Posterior cingulate gyrus (tissue), 11 donors: ENCODE measurements at regions not wholly inside any gene's neighbourhood (a gene's known extent, or its start where the extent isn't known, plus 50 kb on each side); places are given as distances from the start of the nearest gene placed in this dataset.

Experiments used
- DNase-seq, 10 donors: peaks; one replicate each; pipeline versions ENCODE4 v3.0.0 to v3.0.0-alpha.2; 2020 to 2021; ENCODE audit warnings: mixed read lengths in 3 of 10
- intact Hi-C: fragments of 100-400 bp; cut with DNase I; formaldehyde crosslinking; loops from one replicate; pipeline ENCODE4 v1.15.1; 2023

DNA sequence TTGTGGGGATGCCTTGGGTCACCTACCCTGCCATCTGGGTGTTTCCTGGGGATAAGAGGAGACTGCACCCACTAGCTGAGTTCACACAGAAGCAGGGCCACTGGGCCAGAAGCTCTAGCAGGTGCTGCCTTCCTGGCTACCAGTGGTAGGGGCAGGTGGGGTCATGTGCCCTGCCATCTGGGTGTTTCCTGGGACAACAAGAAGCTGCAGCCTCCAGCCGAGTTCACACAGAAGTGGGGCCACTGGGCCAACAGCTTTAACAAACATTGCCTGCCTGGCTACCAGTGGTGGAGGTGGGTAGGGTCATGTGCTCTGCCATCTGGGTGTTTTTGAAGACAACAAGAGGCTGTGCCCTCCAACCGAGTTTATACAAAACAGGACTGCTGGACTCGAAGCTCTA lies 282.2 kb upstream of the SYT4 start:
- DNase-seq = peak in 1 of 10 donors; percentile 80
- intact Hi-C loops = no loop called here

DNA sequence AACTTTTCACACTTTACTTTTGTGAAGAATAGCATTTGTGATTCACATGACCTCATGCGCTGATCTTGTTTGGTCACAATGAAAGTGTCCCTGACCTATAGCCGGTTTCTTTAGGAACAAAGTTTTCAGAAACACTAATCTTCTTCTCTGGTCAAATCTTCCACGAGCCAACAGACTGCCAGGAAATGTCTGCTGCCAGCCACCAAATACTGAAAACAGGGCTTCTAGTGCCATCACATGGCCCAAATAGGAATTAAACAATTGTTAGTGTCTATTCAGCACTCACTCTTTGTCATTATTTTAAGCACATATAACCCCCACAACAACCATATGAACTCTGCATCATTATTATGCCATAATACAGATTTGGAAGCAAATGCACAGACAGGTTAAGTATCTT lies 286.5 kb upstream of the SYT4 start:
- peak in 2 of 10 donors; percentile 12 to 80 for DNase-seq
- intact Hi-C loops = loop anchor here (10.0 kb wide), 2 partner anchors 969 to 1509 kb away; no protein-coding TSS in a partner anchor

DNA sequence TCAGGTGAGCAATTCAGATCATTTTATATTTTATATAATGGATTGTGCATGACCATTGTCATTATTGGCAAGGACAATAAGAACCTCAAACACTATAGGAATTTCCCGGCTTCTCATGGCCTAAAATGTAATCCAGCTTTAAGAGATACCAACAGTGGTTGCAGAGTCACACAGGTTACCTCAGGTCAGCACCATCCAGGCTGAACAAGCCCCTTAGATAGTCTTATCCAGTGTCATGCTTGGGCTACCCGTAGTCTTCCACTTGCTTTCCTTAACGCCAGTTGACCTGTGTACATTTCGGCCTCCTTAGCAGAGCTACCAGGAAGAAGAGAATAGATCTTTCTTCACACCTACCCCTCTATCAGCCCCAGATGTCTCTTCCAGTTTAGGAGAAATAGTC lies 293.3 kb upstream of the SYT4 start:
- no peak for DNase-seq
- intact Hi-C loops = loop anchor here (2.0 kb wide), 1 partner anchor 16 kb away; no protein-coding TSS in a partner anchor

DNA sequence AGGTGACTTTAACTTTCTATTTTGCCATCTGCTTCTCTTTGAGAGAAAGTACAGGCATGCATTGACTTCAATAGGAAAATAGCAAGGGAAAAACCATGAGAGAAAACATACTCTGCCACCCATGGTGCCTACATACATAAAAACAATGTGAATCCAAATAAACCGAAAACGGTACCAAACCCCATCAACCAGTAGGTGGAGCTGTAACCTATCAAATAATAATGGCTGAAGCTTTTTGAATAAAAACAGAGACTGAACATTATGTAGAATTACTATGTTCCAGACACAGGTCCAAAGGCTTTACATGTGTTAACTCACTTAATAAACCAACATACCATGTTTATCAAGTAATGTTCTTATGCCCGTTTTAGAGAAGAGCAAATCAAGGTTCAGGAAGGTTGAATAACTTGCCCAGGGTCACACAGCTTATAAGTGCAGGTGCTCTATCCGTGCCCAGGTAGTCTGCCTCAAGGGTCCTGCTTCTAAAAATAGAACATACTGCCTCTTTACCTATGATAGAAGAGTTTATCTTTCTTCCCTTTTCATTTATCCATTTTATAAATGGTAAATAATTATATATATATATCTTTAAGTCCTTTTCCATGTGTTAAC lies 293.9 kb upstream of the SYT4 start:
- intact Hi-C loops = loop anchor here (2.0 kb wide), 1 partner anchor 16 kb away; no protein-coding TSS in a partner anchor
- DNase-seq = no peak

- no peak for DNase-seq
- intact Hi-C loops = no loop called here
These were observed 294.9 kb upstream of the SYT4 start for GRCh38 chr18:43572163-43572562.

DNA sequence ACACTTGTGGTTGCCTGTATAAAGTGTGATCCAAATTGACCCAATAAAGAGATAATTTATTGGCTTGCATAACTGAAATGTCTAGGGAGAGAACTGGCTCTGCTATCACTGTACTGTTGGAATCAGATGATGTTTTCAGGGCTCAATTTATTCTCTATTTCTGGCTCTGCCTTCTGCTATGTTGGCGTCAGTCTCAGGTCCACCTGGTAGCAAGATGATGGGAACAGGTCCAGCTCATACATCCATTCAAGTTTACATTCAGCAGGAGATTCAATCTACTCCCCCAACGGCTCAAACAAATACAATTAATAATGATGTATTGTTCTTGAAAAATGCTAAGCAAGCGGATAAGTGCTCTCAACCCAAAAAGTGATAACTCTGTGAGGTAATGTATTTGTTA lies 297.7 kb upstream of the SYT4 start:
- intact Hi-C loops = no loop called here
- DNase-seq = no peak

GRCh38 chr18:43578211-43578610 lies 300.9 kb upstream of the SYT4 start:
- DNase-seq = no peak
- intact Hi-C loops = no loop called here

DNA sequence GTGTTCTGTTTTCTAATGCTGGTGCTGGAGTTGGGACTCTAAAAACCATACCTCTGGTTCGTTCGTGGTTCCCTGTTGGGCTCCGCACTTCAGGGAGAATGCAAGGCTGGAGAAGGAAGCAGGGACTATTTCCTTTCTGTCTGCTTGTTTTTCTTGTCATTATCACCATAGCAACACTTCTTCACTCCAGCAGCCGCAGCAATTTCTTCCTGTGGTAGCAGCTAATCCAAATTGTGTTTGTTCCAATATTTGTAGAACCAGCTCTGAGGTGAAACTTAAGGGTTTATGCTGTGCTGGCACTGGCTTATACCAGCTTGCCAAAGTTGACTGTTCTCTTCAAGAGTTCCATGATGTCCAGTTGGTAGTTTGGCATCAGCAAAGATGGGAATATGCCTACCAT lies 301.4 kb upstream of the SYT4 start:
- intact Hi-C loops = no loop called here
- no peak for DNase-seq

DNA sequence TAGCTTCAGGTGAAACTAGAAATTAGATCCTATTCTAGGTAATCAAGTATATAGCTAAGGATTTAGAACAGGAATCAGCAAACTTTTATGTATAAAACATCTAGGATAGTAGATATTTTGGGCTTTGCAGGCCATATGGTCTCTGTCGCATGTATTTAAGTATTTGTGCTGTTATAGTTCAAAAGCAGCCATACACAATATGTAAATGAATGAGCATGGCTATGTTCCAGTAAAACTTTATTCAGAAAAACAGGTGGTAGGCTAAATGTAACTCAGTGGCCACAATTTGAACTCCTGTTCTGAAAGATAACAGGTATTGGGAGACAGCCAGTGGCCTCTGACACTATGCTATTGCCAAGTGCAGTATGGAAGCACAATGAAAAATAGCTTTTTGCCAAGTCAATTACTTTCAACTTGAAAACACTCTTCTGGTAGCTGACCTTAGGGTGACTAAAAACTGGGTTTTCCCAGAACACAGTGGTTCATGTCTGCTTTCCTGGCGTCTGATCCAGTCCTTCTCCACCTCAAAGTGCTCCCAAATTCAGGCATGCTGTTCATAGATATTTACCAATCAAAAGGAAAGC lies 304.7 kb upstream of the SYT4 start:
- intact Hi-C loops = no loop called here

GRCh38 chr18:43587538-43588153 lies 310.4 kb upstream of the SYT4 start:
- no peak for DNase-seq
- intact Hi-C loops = loop anchor here (2.0 kb wide), 1 partner anchor 17 kb away; no protein-coding TSS in a partner anchor

More for the DNA sequence above, 304.7 kb upstream of the SYT4 start:
- no peak for DNase-seq

GRCh38 chr18:43588838-43589237 lies 311.5 kb upstream of the SYT4 start:
- DNase-seq = peak in 4 of 10 donors; percentile 5 to 76 (median 50)
- intact Hi-C loops = no loop called here

DNA sequence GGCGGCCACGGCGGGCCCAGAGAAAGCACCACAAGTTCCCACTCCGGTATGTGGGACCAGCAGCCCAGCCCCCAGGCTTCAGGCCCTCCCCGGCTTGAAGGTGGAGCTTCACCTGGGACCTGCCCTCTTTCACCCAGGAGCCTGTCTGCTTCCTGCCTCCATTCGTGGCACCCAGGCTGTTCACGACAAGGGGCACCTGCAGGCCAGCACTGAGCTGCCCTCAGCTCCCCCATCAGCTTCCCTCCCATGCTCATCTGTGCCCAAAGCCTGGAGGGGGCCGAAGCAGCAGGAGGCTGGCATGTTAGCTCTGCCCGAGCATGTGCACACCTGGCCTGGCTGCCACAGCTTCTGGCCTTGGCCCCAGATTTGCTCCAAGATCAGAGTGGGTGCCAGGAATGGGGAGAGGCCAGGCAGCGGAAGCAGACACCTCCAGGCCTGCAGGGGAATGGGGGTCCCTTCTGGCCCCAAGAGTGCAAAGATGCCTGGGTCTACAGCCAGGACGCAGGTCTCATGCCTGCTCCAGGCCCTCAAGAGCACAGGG lies 312.4 kb upstream of the SYT4 start:
- intact Hi-C loops = no loop called here
- DNase-seq = peak in 3 of 10 donors; percentile 59 to 80 (median 67)

DNA sequence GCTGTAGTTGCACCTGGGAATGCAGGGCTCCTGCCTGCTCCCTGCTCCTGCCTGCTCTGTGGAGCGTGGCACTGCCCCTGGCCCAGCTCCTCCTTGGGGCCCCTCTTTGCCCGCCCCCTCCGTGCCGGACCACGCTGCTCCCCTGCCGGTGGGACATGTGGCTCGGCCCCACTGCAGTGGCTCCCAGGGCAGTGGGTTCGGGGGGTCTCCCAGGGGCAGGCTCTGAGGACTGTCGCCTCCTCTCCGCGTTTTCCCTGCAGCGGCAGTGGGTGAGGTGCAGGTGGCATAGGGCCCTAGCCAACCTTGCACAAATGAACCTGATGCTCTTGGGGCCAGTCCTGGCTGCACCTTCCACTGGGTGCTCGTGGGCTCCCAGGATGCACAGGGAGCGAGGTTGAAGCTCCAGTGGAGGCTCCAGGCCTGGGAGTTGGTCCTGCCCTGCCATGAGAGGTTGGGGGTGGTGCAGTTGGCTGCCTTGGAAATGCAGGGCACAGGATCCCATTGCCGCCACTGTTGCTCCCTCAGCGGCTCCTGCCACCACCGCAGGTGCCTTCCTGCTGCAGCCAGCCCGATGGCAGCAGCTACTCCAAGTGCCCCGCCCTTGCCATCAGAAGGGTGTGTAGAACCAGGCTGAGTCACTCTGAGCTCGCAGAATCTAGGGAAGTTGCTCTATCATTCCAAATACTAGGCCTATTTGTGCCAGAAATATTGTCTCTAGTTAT lies 313.1 kb upstream of the SYT4 start:
- peak in 3 of 10 donors; percentile 37 to 81 (median 78) for DNase-seq

DNA sequence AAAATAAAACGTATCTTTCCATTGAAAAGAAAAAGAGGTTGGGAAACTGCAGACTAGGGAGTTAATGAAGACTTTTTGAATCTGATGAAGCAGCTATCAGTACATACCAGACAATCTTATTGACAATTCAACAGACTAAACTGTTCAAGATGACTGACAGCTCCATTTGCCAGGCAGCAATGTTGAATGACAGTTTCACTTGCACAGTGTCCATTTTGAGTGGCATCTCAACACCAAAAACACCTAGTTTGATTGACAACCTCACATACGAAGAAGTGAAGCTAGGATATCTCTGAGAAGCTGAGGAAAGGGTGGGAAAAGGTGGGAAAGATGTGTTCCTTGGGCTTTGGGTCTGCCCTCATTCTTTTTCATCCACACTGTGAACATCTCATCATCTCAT lies 315.0 kb upstream of the SYT4 start:
- no peak for DNase-seq
- intact Hi-C loops = no loop called here

More for the DNA sequence above, 313.1 kb upstream of the SYT4 start:
- intact Hi-C loops = no loop called here

- DNase-seq = no peak
- intact Hi-C loops = no loop called here
These were observed 318.9 kb upstream of the SYT4 start for GRCh38 chr18:43596105-43596712.

GRCh38 chr18:43601432-43601831 lies 324.1 kb upstream of the SYT4 start:
- no peak for DNase-seq
- intact Hi-C loops = no loop called here

DNA sequence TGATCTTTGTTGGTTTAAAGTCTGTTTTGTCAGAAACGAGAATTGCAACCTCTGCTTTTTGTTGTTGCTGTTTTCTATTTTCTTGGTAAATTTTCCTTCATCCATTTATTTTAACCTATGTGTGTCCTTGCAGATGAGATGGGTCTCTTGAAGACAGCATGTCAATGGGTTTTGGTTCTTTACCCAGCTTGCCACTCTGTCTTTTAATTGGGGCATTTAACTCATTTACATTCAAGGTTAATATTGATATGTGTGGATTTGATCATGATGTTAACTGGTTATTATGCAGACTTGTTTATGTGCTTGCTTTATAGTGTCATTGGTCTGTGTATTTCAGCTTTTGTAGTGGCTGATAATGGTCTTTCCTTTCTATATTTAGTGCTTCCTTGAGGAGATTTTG lies 327.9 kb upstream of the SYT4 start:
- DNase-seq = no peak

GRCh38 chr18:43606795-43607194 lies 329.5 kb upstream of the SYT4 start:
- intact Hi-C loops = no loop called here
- peak in 3 of 10 donors; percentile 35 to 57 (median 45) for DNase-seq

More for the DNA sequence above, 327.9 kb upstream of the SYT4 start:
- intact Hi-C loops = no loop called here

DNA sequence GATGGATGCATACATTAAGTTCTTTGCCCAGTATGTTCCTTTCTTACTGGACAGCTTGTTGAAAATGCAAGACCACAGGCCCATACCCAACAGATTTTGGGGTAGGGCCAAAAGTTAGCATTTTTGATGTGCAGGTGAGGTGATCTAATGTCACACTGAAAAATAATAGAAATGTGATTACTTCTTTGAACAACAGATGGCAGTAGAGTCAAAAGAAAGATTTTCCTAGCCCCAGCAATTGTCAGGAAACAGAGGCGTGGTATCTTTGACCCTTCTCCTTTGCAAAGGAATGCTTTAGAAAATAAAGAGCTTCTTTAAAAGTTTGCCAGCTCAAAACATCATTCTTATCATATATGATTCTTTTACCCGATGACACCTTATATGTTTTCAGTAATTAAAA lies 343.6 kb upstream of the SYT4 start:
- intact Hi-C loops = loop anchor here (5.0 to 10.0 kb wide), 3 partner anchors 1594 to 1994 kb away; partner anchors contain the start of gene SLC14A2
- no peak for DNase-seq

DNA sequence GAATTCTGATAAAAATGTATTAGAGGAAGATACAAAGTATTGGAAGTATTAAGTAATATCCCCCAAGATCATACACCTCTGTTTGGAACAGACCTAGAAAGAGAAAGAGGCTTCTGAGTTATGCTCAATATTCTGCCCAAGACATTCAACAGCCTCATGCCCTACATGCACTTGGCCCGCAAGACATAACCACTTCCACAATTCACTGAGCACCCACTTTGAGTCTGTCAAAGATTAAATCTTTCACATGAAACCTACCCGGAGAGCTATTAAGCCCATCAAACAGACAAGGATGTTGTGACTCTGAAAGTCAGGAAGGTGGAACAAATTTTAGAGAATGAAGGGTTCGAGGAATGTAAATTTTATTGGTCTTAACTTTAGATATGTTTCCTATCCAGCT lies 344.7 kb upstream of the SYT4 start:
- intact Hi-C loops = loop anchor here (5.0 to 10.0 kb wide), 3 partner anchors 1593 to 1993 kb away; partner anchors contain the start of gene SLC14A2
- DNase-seq = no peak
